Stimulated activated memory B cell treated with anti-CD40 and anti-IgM and Interleukin-4, amounts not matched to agents 10 μg/mL and 1 μg/mL and 100 μg/mL, for 72 hours (primary cell): ENCODE measurements at regions not wholly inside any gene's neighbourhood (a gene's known extent, or its start where the extent isn't known, plus 50 kb on each side); places are given as distances from the start of the nearest gene placed in this dataset.
A peak's percentile ranks its signal among the peaks of the same experiment; 100 is the strongest.
"Not testable (repeated sequence)": the region's sequence is repeated elsewhere in the genome, so short reads cannot be mapped to it uniquely, and the experiment has no call there.

Experiments
- ATAC-seq: fragments of 150-1000 bp; cut with Tn5 transposase; 2 replicates; pipeline ENCODE4 v1.10.0; 2021
- H3K27ac Mint-ChIP-seq: one replicate; pipeline ENCODE4 v1.8.0; 2022; ENCODE audit warnings: mild to moderate bottlenecking, mixed read lengths
- H3K27me3 Mint-ChIP-seq: one replicate; pipeline ENCODE4 v1.8.0; 2022; ENCODE audit warnings: mixed read lengths
- H3K36me3 Mint-ChIP-seq: one replicate; pipeline ENCODE4 v1.8.0; 2022; ENCODE audit warnings: mixed read lengths
- H3K4me1 Mint-ChIP-seq: one replicate; pipeline ENCODE4 v1.8.0; 2022; ENCODE audit warnings: mixed read lengths
- H3K4me3 Mint-ChIP-seq: one replicate; pipeline ENCODE4 v1.8.0; 2022; ENCODE audit warnings: mild to moderate bottlenecking, moderate library complexity, mixed read lengths
- H3K9me3 Mint-ChIP-seq: one replicate; pipeline ENCODE4 v1.8.0; 2022; ENCODE audit warnings: mixed read lengths

DNA sequence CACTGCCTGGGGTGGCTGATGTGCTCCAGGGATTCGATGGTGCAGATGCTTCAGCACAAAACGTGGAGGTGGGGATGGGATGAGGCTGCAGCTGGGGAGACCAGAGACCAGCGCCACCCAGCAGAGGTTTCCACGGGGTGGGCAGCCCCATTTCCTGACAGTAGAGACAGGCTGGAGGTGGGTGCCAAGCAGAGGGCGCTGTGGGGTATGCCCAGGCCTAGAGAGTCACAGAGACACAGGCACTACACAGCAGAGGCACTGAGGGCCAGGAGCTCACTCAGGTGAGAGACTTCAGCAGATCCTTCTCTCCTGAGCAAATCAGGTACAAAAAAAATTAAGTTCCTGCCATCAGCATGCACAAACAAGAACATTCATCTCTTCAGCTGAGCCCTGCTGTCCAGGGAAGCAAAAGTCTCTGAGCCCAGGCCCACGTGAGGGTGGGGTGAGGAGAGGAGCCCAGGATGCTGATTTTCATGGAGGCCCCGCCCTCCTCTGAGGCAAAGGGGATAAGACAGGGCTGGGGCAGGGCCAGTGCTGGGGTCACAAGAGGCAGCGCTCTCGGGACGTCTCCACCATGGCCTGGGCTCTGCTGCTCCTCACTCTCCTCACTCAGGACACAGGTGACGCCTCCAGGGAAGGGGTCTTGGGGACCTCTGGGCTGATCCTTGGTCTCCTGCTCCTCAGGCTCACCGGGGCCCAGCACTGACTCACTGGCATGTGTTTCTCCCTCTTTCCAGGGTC is 53.1 kb downstream of the GGTLC2 start:
- Mint-ChIP-seq H3K27me3 (no peaks in the 10 kb centered on the region), H3K27ac (no peak overlapping the region), H3K36me3 (no peaks in the 10 kb centered on the region), H3K4me1 (peaks cover 40% of the 10 kb centered on the region), H3K9me3 (no peaks in the 10 kb centered on the region), H3K4me3 (peak overlapping the region; percentile 30)
- no peak for ATAC-seq

DNA sequence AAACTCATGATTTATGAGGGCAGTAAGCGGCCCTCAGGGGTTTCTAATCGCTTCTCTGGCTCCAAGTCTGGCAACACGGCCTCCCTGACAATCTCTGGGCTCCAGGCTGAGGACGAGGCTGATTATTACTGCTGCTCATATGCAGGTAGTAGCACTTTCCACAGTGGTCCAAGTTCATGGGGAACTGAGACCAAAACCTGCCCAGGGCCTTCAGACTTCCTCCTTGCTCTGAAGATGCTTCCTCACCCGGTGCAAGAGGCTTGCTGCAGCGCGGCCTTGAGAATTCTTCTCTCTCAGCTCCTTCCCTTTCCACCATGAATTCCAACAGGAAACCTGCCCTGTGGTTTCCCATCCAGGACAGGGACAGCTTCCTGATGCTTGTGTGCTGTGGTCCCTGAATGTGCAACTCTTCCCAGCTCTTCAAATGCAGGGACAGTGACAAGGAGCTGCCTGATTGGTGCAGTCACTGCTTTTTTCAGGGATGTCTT is 53.9 kb downstream of the GGTLC2 start:
- peaks cover 35% of the 10 kb centered on the region for H3K4me1 Mint-ChIP-seq
- no peaks in the 10 kb centered on the region for H3K36me3 Mint-ChIP-seq
- no peak overlapping the region for H3K4me3 Mint-ChIP-seq
- no peaks in the 10 kb centered on the region for H3K9me3 Mint-ChIP-seq
- peak; percentile 88 for ATAC-seq
- no peaks in the 10 kb centered on the region for H3K27me3 Mint-ChIP-seq
- H3K27ac Mint-ChIP-seq: no peak overlapping the region

DNA sequence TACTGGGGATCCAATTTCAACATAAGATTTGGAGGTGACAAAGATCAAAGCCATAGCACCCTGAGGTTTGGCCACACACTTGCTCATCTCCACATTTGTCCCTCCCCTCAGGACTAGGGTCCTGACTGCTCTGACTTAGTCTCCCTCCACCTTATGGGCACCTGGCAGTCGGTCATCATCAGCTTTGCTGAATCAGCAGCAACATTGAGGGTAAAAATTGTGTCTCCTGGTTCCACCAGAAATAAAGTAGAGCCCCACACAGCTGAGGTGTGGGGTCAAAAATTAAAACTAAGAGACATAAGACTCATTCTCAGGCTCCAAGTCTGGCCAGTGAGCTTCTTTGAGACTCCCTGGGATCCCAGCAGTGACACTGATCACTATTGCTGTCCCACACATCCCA is 56.2 kb downstream of the GGTLC2 start:
- Mint-ChIP-seq H3K27me3 (no peaks in the 10 kb centered on the region), H3K4me1 (peaks cover 29% of the 10 kb centered on the region), H3K36me3 (no peaks in the 10 kb centered on the region), H3K9me3 (no peaks in the 10 kb centered on the region), H3K4me3 (no peak overlapping the region), H3K27ac (no peak overlapping the region)
- ATAC-seq: no peak

DNA sequence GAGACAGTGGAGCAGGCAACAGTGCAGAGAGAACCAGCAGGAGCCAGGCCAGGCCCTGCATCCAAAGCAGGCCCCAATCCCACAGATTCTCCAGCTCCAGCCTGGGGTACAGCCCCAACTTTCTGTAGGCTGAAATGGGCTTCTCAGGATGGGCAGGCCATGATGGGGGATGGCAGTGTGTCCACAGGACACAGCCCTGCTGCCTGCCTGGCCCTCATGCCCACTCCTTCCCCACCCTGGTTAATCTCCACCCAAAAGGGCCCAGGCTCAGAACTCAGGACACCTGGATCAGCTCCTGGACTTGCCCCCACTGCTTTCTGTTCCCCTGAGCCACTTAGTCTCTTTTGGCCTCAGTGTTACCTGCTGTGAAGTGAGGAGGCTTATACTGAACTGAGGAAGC is 57.1 kb downstream of the GGTLC2 start:
- not testable (repeated sequence) for H3K27ac Mint-ChIP-seq, H3K27me3 Mint-ChIP-seq, H3K4me3 Mint-ChIP-seq, ATAC-seq, H3K36me3 Mint-ChIP-seq, H3K9me3 Mint-ChIP-seq
- peaks cover 34% of the 10 kb centered on the region for H3K4me1 Mint-ChIP-seq

DNA sequence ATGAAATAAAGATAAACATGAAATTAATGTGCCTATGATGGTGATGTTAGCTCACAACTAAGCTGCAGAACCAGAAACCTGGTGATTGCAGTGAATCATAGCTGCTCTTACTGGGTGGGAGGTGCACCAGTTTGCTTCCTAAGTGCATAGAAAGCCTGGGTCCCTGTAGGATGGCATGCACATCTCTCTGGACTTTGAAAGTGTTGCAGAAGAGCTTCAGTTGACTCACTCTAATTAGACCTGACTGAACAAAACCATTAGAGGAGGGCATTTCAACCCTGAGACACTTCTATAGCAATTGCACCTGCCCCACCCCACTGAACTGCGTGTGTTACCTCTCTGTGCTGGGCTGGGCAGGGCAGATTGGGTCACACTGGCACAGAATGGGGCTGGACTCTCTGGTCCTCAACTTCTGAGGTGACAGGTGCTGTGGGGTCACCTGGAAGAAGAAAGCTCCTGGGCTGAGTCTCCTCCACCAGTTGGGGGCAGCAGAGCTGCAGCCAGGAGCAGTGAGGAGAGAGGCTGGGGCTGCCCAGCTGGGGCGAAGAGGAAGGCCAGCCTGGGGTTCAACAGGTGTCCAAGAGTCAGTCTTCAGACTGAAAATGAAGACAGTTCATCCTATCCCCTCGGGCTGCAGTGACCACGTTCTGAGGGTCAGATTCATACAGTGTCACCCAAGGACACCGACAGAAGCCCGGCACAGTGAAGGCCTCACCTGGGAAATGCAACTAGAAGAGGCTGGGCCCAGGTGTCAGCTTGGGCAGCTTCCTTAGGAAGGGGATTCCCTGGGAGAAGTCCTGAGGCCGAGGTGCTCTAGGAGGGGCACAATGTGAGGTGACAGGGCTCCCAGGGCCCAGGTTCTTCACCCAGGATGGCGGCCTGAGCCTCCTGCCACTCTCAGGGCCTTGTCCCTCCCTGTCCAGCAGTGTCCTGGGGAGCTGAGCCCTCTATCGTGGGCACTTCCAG is 58.1 kb downstream of the GGTLC2 start:
- no peaks in the 10 kb centered on the region for H3K36me3 Mint-ChIP-seq
- H3K4me1 Mint-ChIP-seq: peaks cover 30% of the 10 kb centered on the region
- no peaks in the 10 kb centered on the region for H3K9me3 Mint-ChIP-seq
- no peaks in the 10 kb centered on the region for H3K27me3 Mint-ChIP-seq
- ATAC-seq: no peak
- no peak overlapping the region for H3K4me3 Mint-ChIP-seq
- H3K27ac Mint-ChIP-seq: no peak overlapping the region

GRCh38 chr22:22703203-22703570 is 58.8 kb downstream of the GGTLC2 start:
- no peak overlapping the region for H3K4me3 Mint-ChIP-seq
- ATAC-seq: no peak
- H3K27ac Mint-ChIP-seq: no peak overlapping the region
- no peaks in the 10 kb centered on the region for H3K9me3 Mint-ChIP-seq
- peaks cover 24% of the 10 kb centered on the region for H3K4me1 Mint-ChIP-seq
- no peaks in the 10 kb centered on the region for H3K27me3 Mint-ChIP-seq
- no peaks in the 10 kb centered on the region for H3K36me3 Mint-ChIP-seq

- H3K9me3 Mint-ChIP-seq: no peaks in the 10 kb centered on the region
- no peak for ATAC-seq
These were observed 59.3 kb downstream of the GGTLC2 start for GRCh38 chr22:22703715-22704114.

DNA sequence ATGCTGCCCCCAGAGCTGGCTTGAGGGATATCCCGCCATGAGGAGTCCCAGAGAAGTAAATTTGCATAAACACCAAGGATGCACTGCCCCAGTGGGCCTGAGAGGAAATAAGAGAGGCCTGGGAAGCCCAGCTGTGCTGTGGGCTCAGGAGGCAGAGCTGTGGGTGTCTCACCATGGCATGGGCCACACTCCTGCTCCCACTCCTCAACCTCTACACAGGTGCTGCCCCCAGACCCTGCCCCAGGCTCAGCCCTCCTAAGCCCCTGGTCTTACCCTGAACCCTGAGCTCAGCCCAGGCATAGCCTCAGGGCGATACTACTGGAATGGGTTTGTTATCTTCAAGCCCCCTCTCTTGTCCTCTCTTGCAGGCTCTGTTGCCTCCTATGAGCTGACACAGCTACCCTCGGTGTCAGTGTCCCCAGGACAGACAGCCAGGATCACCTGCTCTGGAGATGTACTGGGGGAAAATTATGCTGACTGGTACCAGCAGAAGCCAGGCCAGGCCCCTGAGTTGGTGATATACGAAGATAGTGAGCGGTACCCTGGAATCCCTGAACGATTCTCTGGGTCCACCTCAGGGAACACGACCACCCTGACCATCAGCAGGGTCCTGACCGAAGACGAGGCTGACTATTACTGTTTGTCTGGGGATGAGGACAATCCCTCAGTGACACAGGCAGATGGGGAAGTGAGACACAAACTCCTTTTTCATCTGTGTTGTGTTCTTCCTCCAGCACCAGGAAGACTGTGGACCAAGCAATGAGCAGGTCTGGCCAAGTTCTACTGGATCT is 59.9 kb downstream of the GGTLC2 start:
- H3K4me3 Mint-ChIP-seq: no peak overlapping the region
- H3K9me3 Mint-ChIP-seq: no peaks in the 10 kb centered on the region
- no peaks in the 10 kb centered on the region for H3K27me3 Mint-ChIP-seq
- no peaks in the 10 kb centered on the region for H3K36me3 Mint-ChIP-seq
- ATAC-seq: no peak
- no peak overlapping the region for H3K27ac Mint-ChIP-seq
- H3K4me1 Mint-ChIP-seq: peaks cover 17% of the 10 kb centered on the region

More at GRCh38 chr22:22703715-22704114, 59.3 kb downstream of the GGTLC2 start:
- Mint-ChIP-seq H3K4me1 (peaks cover 18% of the 10 kb centered on the region), H3K27me3 (no peaks in the 10 kb centered on the region), H3K4me3 (no peak overlapping the region), H3K36me3 (no peaks in the 10 kb centered on the region), H3K27ac (no peak overlapping the region)

GRCh38 chr22:22705328-22706100 is 61.1 kb downstream of the GGTLC2 start:
- H3K4me1 Mint-ChIP-seq: peaks cover 13% of the 10 kb centered on the region
- H3K27ac Mint-ChIP-seq: no peak overlapping the region
- H3K36me3 Mint-ChIP-seq: no peaks in the 10 kb centered on the region
- ATAC-seq: no peak
- H3K27me3 Mint-ChIP-seq: no peaks in the 10 kb centered on the region
- H3K9me3 Mint-ChIP-seq: no peaks in the 10 kb centered on the region
- no peak overlapping the region for H3K4me3 Mint-ChIP-seq

- no peaks in the 10 kb centered on the region for H3K27me3 Mint-ChIP-seq
- H3K4me1 Mint-ChIP-seq: peaks cover 20% of the 10 kb centered on the region
- H3K36me3 Mint-ChIP-seq: no peaks in the 10 kb centered on the region
These were observed 62.0 kb downstream of the GGTLC2 start for GRCh38 chr22:22706253-22706915.

GRCh38 chr22:22709719-22710445 is 65.5 kb downstream of the GGTLC2 start:
- no peaks in the 10 kb centered on the region for H3K9me3 Mint-ChIP-seq
- no peaks in the 10 kb centered on the region for H3K27me3 Mint-ChIP-seq
- peaks cover 48% of the 10 kb centered on the region for H3K4me1 Mint-ChIP-seq
- no peaks in the 10 kb centered on the region for H3K36me3 Mint-ChIP-seq
- no peak overlapping the region for H3K27ac Mint-ChIP-seq
- no peak for ATAC-seq
- H3K4me3 Mint-ChIP-seq: no peak overlapping the region

More at GRCh38 chr22:22706253-22706915, 62.0 kb downstream of the GGTLC2 start:
- H3K4me3 Mint-ChIP-seq: no peak overlapping the region
- H3K27ac Mint-ChIP-seq: no peak overlapping the region
- ATAC-seq: no peak
- H3K9me3 Mint-ChIP-seq: no peaks in the 10 kb centered on the region

DNA sequence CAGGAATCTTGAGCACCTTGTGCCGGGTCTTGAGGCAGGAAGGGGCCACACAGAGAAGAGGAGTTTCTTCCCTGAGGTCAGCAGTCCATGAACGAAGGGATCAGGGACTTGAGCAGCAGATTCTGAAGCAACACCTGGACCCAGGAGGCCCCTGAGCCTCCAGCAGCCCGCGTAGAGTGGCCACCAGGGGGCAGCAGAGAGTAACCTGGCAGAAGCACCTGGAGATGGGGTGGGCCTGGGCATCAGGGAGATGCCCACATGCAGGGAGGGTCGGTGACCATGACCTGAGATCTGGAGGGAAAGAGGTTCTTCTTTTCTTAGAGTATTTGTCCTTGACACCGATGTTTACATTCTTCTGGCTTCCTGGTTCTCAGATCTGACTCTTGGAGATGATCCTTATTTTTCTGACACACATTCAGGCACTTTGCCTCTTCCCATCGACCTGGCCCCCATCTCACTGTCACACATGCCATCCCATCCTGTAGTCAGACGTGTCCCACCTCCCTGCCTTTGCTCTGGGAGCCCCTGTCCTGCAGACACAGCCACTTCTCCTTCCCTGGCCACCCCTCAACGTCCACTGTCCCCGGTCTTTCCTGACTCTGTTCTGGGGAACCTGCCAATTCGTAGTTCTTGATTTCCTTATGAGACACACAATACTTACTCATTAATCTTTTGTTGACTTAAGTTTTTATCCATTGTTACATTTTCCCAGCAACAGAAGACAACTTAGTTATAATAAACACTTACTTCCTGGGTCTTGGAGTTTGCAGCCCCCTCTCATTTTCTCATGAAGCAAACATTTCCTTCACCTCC is 66.5 kb downstream of the GGTLC2 start:
- Mint-ChIP-seq H3K36me3 (no peaks in the 10 kb centered on the region), H3K9me3 (no peaks in the 10 kb centered on the region), H3K4me1 (peaks cover 58% of the 10 kb centered on the region), H3K27me3 (no peaks in the 10 kb centered on the region), H3K4me3 (no peak overlapping the region), H3K27ac (peak overlapping the region; percentile 30)
- ATAC-seq: peak; percentile 64

- no peak overlapping the region for H3K4me3 Mint-ChIP-seq
- ATAC-seq: no peak
- no peaks in the 10 kb centered on the region for H3K9me3 Mint-ChIP-seq
- H3K27ac Mint-ChIP-seq: peak overlapping the region; percentile 30
- no peaks in the 10 kb centered on the region for H3K27me3 Mint-ChIP-seq
- peaks cover 53% of the 10 kb centered on the region for H3K4me1 Mint-ChIP-seq
- H3K36me3 Mint-ChIP-seq: no peaks in the 10 kb centered on the region
These were observed 67.1 kb downstream of the GGTLC2 start for GRCh38 chr22:22711532-22711913.
